HG02885 (cell line): ENCODE measurements at regions not wholly inside any gene's neighbourhood (a gene's known extent, or its start where the extent isn't known, plus 50 kb on each side); places are given as distances from the start of the nearest gene placed in this dataset.
"Not testable (repeated sequence)": the region's sequence is repeated elsewhere in the genome, so short reads cannot be mapped to it uniquely, and the experiment has no call there.

ENCODE experiments used
- ATAC-seq: cut with Tn5 transposase; IDR thresholded peaks from one replicate; pipeline ENCODE4 v1.9.1; 2021; ENCODE audit warnings: mild to moderate bottlenecking; ENCODE audit not compliant: unreplicated experiment, poor library complexity

DNA sequence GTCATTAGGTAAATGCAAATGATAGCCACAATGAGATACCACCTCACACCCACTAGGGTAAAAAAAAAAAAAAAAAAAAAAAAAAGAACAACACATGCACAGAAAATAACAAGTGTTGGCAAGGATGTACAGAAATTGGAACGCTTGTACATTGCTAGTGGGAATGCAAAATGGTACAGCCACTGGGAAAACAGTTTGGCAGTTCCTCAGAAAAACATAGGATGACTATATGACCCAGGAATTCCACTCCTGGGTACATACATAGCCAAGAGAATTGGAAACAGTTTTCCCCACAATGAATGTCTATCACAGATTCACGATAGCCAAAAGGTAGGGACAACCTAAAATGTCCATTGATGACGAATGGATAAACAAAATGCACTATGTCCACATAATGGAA lies 161.3 kb upstream of the MAMLD1 start:
- ATAC-seq = no peak

DNA sequence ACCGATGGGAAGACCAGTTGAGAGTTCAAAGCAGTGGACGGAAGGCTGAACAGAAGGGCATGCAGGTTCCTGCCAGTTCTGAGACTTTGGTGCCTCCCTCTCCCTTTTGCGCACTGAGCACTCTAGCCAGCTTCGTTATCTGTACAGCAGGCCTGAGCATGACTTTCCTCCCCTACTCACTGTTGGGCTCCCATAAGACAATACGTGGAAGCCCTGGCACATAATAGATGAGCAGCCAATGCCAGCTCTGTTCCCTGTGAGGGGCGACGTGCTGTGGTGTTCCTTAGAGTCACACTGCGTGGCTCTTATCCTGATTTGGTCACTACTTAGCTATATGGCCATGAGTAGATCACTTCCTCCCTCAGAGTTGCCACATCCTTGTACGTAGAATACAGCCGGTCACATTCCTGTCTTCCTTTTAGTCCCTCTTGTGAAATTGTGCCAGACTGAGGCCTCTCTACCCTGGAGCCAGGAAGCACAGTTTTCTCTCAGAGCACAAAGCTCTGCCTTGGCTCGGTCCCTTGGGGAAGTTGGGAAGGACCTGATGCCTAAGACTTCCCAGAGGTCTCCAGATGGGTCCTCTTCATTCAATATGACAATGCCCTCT lies 160.4 kb upstream of the MAMLD1 start:
- ATAC-seq = no peak

DNA sequence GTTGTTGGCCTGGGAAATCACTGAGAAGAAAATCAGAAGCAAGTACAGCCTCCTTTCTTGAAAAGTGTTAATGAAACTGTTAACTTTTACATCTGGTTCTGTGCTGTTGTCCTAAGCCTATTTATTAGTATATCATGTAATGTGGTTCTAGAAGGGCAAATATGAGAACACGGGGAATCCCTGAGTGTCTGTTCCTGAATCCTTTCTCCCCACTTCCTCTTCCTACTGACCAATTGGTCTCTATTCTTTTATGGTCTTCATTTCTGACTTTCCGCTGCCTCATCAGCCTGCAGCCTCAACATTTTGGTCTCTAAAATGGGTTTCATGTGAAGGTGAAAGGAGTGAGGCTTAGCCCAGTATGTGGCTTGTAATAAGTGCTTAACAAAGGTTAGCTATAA lies 159.9 kb upstream of the MAMLD1 start:
- ATAC-seq = peak; percentile 25

DNA sequence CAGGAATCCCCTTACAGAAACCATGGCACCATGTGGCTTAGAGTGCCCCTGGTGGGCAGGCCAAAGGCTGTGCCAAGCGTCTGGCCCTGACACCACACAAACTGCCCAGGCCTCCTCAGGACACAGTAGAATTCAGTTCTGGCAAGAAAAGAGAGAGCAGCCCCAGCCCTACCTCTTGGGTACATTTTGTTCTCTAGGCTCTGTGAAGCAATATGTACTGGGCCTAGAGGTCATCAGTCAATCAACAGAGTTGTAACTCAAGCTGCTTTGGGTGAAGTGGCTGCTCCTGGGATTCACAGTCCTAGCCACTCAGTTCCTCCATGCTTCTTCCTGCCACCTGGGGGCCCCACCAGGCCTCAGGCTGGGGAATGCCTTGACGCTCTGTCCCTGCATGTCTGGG lies 158.1 kb upstream of the MAMLD1 start:
- ATAC-seq = no peak

DNA sequence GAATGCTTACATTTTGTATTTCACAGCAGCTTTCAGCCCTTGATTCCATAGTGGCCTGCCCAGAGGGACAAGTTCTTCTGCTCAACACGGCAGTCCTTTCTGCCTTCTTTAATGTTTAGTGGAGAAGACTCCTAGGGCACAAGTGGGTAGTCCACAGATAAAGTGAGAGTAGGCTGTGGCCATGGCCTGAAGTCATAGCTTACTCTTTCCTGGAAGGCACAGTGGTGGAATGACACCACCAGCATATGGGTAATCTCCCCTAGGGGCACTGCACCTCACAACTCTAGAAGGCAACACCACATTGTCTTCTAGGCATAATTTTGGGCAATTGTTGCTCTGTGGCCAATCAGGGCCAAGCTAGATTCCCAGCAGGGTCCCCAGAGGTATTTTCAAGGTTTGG lies 155.4 kb upstream of the MAMLD1 start:
- ATAC-seq = no peak

DNA sequence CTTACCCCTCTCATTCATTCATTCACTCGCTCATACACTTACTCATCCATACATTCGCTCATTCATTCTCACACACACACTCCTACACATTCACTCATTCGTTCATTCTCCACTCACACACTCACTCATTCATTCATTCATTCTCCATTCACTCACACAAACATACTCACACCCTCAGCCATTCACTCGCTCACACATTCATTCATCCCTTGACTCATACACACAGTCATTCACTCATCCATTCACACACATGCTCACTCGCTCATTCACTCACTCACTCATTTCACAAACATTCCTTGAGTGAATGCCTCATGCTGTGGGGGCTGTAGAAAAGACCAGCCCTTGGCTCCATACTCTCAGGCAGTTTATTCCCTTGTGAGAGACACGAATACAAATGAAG lies 151.1 kb upstream of the MAMLD1 start:
- ATAC-seq = no peak

DNA sequence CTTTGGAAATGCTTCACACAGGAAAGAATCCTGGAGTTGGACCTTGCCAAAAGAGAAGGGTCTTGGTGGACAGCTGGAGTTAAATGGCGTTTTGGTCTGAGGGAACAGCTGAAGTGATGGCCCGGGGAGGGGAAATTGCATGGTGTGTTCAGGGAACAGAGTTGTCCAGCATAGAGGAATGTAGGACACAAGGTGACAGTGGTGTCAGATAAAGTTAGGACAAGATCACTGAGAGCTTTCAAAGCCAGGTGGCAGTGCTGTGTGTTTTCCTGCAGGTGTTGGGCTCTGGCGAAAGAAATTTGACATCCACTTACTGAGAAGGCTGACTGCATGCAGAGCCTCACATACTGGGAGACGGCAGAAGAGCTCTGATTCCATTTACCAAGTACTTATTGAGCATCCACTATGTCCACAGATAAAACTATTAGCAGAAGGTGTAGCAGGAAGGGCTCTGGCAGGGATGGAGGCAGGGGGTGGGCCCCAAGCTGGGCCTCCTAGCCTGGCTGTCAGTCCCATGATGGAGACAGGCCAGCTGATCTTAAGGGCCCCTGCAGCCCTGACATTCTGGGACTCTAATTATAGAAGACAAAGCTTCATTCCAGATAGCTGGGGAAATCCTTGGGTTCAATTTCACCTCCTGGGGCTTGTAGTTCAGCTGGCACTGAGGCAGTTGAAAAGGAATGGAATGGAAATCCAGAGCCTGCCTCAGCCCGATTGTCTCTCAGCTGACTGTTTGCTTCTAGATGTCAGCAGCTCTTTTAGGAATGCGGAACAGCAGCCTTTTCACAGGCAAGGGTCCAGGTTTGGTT lies 150.2 kb upstream of the MAMLD1 start:
- ATAC-seq = no peak

DNA sequence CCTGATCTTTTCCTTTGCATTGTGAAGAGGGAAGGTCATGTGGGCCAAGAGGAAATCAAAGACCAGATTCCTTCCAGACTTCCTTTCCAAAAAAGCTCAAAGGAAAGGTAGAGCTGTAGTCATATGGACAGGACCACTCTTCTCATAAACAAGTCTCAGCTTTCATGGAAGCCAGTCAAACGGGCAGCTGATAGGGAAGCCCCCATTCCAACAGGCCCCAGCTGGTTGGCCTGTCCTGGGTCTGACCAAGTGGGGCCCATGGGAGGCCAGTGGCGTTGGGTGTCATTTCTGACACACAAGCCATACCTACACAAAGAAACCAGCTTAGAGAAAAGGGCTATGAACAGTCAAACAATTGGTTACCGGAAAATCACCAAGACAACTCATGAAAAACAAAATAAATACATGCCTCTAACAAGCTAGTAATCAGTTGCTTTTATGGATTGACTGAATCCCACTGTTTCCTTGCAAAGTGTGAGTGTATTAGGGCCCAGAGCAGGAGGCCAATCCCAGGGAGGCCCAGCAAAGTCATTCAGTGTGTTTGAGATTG lies 149.6 kb upstream of the MAMLD1 start:
- no peak for ATAC-seq

DNA sequence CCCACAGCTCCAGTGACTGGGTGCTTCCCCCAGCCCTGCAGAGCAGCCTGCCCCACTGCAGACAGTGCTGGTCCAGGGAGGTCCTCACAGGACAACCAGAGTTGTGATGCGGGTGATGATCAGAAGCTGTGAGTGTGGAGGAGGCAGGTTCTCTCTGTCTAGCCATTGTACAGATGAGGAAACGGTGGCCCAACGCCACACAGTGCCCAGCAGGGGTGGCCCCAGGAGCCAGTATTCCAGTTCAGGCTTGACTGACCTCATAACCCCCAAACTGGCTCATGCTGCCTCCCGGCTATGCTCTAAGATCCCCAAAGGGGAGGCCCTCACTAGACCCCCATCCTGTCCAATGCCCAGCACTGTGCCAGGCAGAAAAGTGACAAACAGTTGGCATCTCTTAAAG lies 147.1 kb upstream of the MAMLD1 start:
- ATAC-seq = not testable (repeated sequence)

DNA sequence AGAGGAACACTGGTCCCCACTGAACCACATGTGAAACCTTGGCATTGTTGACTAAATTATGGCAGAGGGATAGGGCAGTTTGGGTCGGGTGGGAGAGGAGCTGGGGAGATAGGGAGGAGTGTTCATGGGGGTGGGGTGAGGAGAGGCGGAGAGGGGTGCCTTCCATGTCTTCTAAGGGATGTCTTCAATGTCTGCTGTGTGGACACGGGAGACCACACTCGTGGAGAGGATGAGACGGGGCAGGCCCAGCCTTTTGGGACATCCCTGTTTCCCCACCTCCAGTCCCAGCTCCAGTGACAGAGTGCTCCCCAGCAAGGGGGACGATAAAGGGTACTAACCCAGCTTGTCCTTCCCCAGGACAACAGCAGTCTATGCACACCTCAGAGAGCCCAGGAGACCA lies 146.4 kb upstream of the MAMLD1 start:
- ATAC-seq = no peak

DNA sequence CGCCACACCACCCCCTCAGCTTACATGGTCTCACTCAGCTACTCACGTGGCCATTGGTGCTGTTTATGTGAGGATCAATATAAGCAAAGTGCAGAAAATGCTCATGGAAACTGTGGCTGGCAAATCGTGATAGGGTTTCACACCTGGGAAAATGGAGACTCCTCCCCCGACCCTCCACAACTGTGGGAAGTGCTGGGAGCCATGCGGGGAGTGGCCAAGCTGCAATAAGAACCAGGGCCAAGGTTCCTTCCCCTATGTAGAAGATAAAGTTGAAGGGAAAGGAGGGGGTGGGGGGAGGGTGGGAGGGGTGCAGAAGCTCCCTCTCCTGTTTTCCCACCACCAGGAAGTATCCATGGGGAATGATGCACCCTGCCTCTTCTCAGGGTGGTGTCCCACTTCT lies 145.5 kb upstream of the MAMLD1 start:
- no peak for ATAC-seq

DNA sequence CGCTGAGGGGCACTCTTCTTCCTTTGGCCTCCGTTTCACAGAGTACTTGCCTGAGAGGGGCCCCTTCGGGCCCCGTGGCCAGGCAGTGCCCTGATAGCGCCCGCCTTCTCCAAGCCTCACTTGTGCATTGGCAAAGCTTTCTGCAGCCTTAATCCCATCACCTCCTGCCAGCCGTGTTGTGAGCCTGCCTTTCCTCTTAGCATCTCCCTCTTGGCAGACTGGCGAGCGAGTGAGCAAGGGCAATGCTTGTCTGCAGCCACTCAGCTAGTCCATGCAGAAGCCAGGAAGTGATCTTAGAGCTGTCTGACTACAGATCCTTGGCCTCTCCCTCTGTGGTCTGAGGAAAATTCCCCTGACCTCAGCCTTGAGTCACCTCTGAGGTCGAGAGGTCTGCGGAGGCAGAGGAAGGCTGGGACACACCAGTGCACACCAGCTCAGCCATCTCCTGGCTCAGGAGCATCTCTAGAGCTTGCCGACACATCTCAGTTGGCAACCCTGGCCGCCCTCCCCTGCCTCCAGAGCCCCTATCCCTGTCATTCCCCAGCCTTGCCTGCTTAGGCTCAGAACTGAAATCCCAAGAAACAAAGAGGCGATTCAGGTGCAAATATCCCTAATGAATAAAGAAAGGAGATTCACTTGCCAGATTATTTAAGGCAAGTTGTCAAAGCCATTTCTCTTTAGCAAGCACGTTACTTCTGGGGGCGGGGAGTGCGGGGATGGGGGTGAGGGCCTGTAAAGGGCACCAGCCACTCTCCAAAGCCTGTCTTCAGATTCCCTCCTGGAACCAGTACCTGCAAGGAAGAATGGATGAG lies 143.5 kb upstream of the MAMLD1 start:
- ATAC-seq = peak; percentile 56

DNA sequence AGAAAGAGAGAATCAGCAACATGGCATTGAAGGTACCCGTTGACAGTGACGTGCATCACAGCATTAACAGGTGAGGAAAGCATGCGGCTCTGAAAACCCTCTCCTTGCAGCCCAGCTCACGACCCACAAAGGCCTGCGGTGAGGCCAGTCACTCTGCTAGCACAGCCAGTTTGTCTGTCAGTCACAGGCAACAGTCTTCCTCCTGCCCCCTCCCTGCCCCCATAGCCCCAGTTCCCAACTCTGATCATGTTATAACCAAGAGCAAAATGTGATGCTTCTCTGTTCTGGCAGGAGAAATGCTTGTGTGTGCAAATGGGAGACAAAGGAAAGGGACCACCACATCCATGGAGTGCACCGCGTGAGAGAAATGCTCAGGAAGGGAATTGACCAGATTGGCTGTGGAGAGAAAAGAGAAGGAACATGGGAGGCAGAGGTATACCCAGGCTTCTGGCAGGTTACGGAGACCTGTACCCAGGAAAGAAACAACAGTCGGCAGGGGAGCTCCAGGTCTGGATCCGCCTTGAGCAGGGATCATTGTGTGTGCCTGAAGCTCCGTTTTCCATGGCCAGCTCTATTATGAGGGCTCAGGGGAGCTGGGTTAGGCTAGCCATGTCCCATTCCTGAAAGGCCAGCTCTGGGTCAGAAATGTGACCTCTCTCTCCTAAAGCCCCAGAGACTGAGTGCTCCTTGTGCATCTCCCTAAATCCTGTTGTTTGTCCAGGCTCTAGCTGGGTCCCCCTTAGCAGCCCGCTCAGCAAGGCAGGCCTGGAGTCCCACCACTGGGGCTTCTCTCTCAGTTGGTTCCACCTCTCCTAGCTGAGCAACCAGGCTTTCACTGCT lies 139.7 kb upstream of the MAMLD1 start:
- no peak for ATAC-seq

DNA sequence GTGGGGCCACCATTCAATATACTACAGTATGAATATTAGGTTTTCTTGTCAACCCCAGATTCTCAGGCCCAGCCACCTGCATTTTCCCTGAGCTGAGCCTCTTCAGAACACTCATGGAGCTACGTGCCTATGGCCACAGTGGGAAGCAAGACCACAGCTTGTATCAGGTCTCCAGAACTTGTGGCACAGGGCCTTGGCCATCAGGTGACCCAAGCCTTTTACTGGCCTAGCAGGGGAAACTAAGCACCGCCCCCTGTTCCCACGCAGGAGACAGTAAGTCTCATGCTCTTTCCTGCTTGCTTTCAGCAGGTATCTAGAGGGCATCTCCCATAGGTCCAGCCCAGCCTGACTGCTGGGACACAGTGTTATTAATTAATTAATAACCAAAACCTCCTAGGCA lies 138.4 kb upstream of the MAMLD1 start:
- ATAC-seq = no peak

DNA sequence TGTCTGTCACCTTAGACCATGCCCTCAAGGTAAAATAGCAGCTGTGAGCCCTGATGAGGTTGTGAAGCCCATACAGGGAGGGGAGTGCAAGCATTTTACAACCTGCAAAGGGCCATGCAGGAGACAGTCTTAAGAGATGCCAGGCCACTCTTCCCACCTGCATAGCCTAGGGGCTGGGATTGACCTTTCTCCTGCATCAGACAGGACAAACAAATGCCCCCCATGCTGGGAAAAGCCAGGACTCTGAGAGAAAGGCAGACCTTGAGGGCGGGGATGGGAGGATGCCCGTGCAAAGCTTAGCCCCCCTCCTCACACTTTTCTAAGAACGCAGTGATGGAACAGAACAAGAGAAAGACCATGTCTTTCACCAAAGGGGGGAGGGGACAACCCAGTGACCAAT lies 137.9 kb upstream of the MAMLD1 start:
- no peak for ATAC-seq

DNA sequence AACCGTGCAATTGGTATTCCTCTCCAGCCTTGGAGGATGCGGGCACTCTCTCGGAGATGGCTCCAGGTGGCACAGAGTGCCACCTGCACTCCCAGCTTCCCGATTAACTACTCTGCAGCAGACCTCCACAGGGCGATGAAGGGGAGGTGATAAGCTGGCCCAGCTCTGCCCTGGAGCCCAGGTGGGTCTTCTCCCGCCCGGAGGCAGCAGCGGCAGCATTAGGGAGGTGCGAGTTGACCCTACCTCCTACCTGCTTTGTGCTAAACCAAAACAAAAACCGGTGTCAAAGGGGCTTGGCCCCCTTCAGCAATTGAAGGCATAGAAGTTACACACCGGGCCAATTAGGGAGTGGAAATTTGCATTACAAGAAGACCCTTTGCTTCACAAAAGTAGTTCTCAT lies 137.4 kb upstream of the MAMLD1 start:
- ATAC-seq = no peak

DNA sequence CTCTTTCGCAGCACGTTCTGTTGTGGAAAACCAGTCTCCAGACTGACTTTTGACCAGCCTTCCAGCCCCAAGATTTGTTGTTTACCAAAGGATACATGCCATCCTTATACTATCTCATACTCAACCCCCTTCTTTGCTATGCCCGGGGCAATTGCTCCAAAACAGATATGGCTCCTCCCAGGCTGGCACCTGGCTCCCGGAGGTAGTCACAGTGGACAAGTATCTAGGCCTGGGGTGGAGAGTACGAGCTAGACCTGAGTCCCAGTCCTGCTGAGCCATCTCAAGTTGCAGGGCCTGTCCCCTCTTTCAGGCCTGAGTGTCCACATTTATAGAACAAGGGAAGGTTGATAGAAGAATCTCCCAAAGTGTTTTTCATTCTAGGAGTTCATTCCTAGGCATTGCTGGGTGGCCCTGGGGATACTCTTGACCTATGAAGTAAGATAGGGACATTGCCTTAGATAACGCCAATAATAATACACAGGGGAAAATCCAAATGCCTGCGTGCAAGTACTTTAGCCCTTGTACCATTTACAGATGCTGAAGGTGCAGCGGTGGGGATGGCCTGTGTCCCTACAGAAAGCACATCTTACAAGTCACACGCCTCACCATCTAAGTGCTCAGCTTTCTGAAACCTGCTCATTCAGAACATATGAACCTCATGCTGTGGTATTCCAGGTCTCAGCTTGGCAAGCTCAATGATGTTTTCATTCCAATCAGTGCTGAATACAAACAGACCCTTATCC lies 136.7 kb upstream of the MAMLD1 start:
- no peak for ATAC-seq

DNA sequence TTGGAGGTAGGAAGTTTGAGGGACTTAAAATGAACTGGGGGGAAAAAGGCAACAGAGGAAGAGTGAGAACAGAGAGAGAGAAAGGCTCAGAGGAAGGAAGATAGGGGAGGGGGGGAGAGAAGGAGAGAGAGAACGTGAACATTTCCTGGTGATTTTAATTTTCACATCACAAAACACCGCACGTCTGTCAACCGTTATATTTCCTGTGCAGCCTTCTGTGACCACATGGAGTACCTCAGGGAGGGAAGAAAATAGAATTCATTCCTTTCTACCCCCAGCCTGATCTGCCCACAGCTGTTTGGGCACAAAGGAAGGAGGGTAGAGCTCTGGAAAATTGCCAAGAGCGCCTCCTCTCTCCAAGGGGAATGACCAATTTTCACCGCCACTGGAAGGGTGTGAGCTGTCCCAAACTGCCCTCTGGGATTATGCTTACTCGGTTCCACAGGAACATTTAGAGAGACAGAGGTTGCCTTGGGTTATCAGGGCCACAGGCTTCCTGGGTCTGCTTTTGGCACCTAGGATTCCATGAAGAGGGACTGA lies 135.7 kb upstream of the MAMLD1 start:
- no peak for ATAC-seq

DNA sequence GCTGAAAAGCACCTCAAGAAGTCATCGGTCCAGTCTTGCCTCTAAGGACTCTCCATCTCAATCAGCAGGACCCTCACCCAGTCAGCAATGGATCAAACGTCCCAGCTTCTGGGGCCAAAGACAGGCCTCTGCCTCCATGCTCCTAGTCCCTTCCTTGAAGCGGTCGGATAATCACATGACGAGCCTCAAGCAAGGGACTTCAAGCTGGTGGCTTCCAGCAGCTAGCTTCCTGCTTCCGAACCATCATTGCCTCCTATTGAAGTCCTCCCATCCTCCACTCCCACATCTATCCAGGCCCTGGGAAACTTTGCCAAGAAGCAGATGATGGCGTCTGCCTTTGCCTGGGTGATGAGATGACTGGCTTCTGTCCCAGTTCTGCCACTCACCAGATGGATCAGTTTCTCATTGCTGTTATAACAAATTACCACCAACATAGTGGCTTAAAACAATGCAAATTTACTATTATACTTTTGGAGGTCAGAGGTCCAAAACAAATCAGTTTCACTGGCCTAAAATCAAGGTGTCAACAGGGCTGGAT lies 135.2 kb upstream of the MAMLD1 start:
- ATAC-seq = no peak
